Fibroblast of skin of back (primary cell): ENCODE measurements at regions not wholly inside any gene's neighbourhood (a gene's known extent, or its start where the extent isn't known, plus 50 kb on each side); places are given as distances from the start of the nearest gene placed in this dataset.

Experiments used
- DNase-seq: peaks from one replicate; pipeline ENCODE4 v3.0.0-alpha.2; 2013

GRCh38 chr13:112003396-112003795, 63.6 kb upstream of the SOX1 start:
- no peak for DNase-seq

GRCh38 chr13:112003941-112004340, 63.0 kb upstream of the SOX1 start:
- no peak for DNase-seq

- no peak for DNase-seq
Observed at GRCh38 chr13:112005925-112006324, 61.0 kb upstream of the SOX1 start.

- DNase-seq, result no peak
Observed at GRCh38 chr13:112007191-112007590, 59.8 kb upstream of the SOX1 start.

- no peak for DNase-seq
Observed at GRCh38 chr13:112010714-112011113, 56.2 kb upstream of the SOX1 start.

- DNase-seq, result no peak
Observed at GRCh38 chr13:112012016-112012704, 54.8 kb upstream of the SOX1 start.

- no peak for DNase-seq
Observed at GRCh38 chr13:112012705-112013085, 54.3 kb upstream of the SOX1 start.

- no peak for DNase-seq
Observed at GRCh38 chr13:112013665-112014064, 53.3 kb upstream of the SOX1 start.

- no peak for DNase-seq
Observed at GRCh38 chr13:112014857-112015256, 52.1 kb upstream of the SOX1 start.
